Progenitor cell of endocrine pancreas (in vitro differentiated cells): ENCODE measurements at regions not wholly inside any gene's neighbourhood (a gene's known extent, or its start where the extent isn't known, plus 50 kb on each side); places are given as distances from the start of the nearest gene placed in this dataset.

Experiments
- DNase-seq: peaks from one replicate; pipeline ENCODE4 v3.0.0; 2021; ENCODE audit warnings: low spot score; ENCODE audit not compliant: unreplicated experiment
- H3K27ac Mint-ChIP-seq: 2 replicates; pipeline ENCODE4 v1.8.0; 2021; ENCODE audit warnings: mild to moderate bottlenecking, moderate library complexity, mixed read lengths
- H3K27me3 Mint-ChIP-seq: 2 replicates; pipeline ENCODE4 v1.8.0; 2021; ENCODE audit warnings: mixed read lengths
- H3K36me3 Mint-ChIP-seq: 2 replicates; pipeline ENCODE4 v1.8.0; 2022; ENCODE audit warnings: mixed read lengths; ENCODE audit not compliant: insufficient read depth
- H3K4me1 Mint-ChIP-seq: 2 replicates; pipeline ENCODE4 v1.8.0; 2021; ENCODE audit warnings: low read depth, mixed read lengths
- H3K4me3 Mint-ChIP-seq: 2 replicates; pipeline ENCODE4 v1.8.0; 2021; ENCODE audit warnings: low read depth, mild to moderate bottlenecking, moderate library complexity, mixed read lengths
- H3K9me3 Mint-ChIP-seq: 2 replicates; pipeline ENCODE4 v1.8.0; 2021; ENCODE audit warnings: low read depth, mixed read lengths
- TF ChIP-seq, protein P1 (sequence below): fragments of 200-600 bp; sonication (generic); IDR thresholded peaks from one replicate; pipeline ENCODE4 v1.5.0; 2021; ENCODE audit warnings: antibody characterized with exemption, mild to moderate bottlenecking; ENCODE audit not compliant: unreplicated experiment

DNA sequence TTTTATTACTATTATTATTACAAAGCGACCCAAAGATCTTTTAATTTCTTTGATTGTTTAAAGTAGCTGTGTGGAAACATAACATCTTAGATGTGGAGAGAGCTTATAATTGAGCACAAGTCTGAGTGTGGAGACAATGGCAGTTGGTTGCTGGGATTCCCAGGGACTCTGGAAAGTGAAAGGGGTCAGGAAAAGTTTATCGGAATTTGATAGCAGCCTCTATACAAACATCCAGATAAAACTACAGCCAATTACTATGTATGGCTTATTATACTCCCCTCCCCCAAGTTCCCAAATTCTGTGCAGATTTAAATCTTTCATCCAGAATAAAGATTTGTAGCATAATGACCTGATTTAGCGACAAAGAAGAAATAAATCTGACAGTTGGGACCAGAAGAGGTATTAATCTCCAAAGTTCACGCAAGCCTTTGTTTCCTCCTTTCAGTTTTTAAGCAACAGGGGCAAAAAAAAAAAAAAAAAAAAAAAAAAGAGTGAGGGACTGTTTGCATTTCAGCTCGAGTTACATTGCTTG lies 121.4 kb upstream of the MAP3K7 start:
- TF ChIP-seq, protein P1, sequence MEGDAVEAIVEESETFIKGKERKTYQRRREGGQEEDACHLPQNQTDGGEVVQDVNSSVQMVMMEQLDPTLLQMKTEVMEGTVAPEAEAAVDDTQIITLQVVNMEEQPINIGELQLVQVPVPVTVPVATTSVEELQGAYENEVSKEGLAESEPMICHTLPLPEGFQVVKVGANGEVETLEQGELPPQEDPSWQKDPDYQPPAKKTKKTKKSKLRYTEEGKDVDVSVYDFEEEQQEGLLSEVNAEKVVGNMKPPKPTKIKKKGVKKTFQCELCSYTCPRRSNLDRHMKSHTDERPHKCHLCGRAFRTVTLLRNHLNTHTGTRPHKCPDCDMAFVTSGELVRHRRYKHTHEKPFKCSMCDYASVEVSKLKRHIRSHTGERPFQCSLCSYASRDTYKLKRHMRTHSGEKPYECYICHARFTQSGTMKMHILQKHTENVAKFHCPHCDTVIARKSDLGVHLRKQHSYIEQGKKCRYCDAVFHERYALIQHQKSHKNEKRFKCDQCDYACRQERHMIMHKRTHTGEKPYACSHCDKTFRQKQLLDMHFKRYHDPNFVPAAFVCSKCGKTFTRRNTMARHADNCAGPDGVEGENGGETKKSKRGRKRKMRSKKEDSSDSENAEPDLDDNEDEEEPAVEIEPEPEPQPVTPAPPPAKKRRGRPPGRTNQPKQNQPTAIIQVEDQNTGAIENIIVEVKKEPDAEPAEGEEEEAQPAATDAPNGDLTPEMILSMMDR = no peak
- Mint-ChIP-seq H3K27ac (peak overlapping the region; percentile 14), H3K27me3 (no peaks in the 10 kb centered on the region), H3K4me1 (peaks cover 24% of the 10 kb centered on the region), H3K36me3 (no peaks in the 10 kb centered on the region), H3K9me3 (no peaks in the 10 kb centered on the region), H3K4me3 (no peak overlapping the region)
- no peak for DNase-seq

DNA sequence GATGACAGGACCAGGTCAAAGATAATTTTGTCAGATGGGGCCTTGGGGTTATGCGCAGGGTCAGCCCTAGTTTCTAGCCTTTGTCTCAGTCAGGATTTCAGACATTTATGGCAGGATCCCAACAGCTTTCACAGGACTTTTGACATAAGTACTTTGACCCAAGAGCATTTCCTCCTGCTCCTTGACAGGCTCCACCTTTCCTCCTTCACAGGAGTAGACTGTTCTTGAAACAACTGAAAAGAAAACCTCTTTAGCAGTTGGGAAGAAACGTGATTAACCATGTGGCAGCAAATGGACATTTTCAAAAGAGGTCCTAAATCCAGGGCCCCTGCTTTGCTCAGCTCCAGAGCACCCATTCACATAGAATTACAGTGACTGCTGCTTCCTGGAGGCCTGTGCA lies 120.4 kb upstream of the MAP3K7 start:
- no peak for DNase-seq
- Mint-ChIP-seq H3K4me1 (peaks cover 28% of the 10 kb centered on the region), H3K27me3 (no peaks in the 10 kb centered on the region), H3K4me3 (no peak overlapping the region), H3K9me3 (no peaks in the 10 kb centered on the region), H3K36me3 (no peaks in the 10 kb centered on the region), H3K27ac (no peak overlapping the region)
- TF ChIP-seq, protein P1 = no peak

DNA sequence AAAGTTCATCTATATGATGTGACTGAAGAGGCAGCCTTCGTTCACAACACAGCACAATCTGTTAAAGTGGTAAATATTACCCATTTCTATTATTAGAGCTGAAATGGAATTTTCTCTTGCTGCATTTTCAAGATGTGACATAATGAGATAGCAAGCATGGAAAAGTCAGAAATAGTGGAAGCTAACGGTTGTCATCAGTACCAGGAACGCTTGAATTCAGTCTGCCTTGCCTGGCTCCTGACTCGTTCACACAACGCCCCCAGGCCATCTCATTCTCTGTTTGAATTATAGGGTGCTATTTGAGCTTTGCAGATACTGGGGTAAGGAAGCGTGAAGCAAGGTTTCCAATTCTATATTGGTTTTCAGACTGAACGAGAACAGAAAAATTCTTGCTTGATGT lies 116.5 kb upstream of the MAP3K7 start:
- Mint-ChIP-seq H3K27me3 (peaks cover 6% of the 10 kb centered on the region), H3K27ac (no peak overlapping the region), H3K36me3 (no peaks in the 10 kb centered on the region), H3K4me3 (no peak overlapping the region), H3K9me3 (no peaks in the 10 kb centered on the region), H3K4me1 (peaks cover 13% of the 10 kb centered on the region)
- TF ChIP-seq, protein P1 = no peak
- DNase-seq = no peak

DNA sequence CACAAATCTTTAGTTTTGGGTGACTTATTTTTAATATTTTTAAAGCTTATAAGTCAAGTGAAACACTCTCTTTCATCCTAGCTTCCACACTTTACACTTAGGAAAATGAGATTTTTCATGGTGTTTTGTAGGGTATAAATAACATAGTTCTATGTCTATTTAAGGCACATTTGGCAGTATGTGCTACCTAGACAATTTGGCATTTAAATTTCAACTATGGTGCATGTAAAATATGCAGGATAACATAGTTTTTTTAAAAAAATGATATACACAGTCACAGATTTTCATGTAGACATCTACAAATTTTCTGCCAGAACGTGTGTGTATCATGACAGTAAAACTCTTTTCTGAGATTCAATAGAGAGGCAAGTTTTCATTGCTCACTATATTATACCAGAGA lies 115.1 kb upstream of the MAP3K7 start:
- peaks cover 8% of the 10 kb centered on the region for H3K4me1 Mint-ChIP-seq
- no peaks in the 10 kb centered on the region for H3K36me3 Mint-ChIP-seq
- TF ChIP-seq, protein P1 = no peak
- no peak for DNase-seq
- peaks cover 6% of the 10 kb centered on the region for H3K27me3 Mint-ChIP-seq
- no peak overlapping the region for H3K27ac Mint-ChIP-seq
- no peaks in the 10 kb centered on the region for H3K9me3 Mint-ChIP-seq
- no peak overlapping the region for H3K4me3 Mint-ChIP-seq

DNA sequence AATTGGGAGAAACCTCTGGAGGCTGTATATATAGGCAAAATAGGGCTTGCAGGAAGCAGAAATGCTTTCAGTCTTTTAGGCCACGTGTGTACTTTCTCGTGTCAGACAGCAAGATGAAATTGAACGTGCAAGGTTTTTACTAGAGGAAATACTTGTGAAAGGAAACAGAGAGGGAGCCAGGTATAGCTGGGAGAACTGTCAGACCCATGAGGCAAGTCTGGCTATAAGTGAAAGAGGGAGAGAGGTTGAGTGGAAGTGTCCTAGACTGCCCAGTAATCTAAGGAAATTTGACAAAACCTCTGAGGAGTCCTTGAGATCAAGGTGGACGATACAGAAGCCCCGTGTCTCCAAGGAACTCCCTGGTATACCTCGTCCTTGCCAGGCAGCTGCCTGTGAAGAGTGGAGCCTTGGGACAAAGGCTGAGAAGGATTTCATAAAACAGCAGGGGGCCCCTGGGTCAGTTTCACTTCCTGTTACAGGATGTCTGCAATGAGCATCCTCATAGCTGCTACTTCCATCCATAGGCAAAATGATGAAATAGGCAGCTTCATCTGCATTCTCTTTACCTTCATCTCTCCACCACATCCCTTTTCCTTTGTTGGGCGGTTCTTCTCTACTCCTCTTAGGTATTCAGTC lies 114.4 kb upstream of the MAP3K7 start:
- H3K4me3 Mint-ChIP-seq = no peak overlapping the region
- TF ChIP-seq, protein P1 = no peak
- no peaks in the 10 kb centered on the region for H3K36me3 Mint-ChIP-seq
- no peak for DNase-seq
- H3K4me1 Mint-ChIP-seq = peaks cover 8% of the 10 kb centered on the region
- H3K27ac Mint-ChIP-seq = no peak overlapping the region
- H3K27me3 Mint-ChIP-seq = peaks cover 6% of the 10 kb centered on the region
- no peaks in the 10 kb centered on the region for H3K9me3 Mint-ChIP-seq
